Epithelial cell of prostate (primary cell): ENCODE measurements at regions not wholly inside any gene's neighbourhood (a gene's known extent, or its start where the extent isn't known, plus 50 kb on each side); places are given as distances from the start of the nearest gene placed in this dataset.

Source experiments
- DNase-seq: peaks from one replicate; pipeline ENCODE4 v3.0.0-alpha.2; 2011; ENCODE audit warnings: low read depth, low spot score
- H3K27ac ChIP-seq: fragments of 450-650 bp; 2 replicates; pipeline ENCODE4 v1.5.1; 2017; ENCODE audit warnings: mild to moderate bottlenecking

DNA sequence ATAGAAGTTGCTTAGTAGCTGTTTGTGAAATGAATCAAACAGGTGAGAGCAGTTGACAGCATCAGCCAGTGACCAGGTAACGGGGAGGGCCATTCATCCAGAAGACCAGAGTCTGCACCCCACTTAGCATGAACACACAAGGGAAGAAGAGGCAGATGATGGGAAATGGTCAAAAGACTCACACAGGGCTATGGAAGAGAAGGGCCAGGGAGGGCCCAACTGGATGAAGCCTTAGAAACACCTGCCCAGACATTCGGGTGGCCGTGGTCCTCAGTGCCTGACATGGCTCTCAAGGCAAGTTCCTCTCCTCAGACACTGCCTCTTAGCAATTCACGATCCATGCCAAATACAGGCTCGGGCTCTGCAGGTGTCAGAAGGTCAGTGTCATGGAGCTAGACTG lies 354.1 kb downstream of the TCERG1L start:
- DNase-seq = no peak
- no peak overlapping the region for H3K27ac ChIP-seq

GRCh38 chr10:130958003-130958402 lies 353.5 kb downstream of the TCERG1L start:
- H3K27ac ChIP-seq = no peak overlapping the region

GRCh38 chr10:130958981-130959751 lies 352.4 kb downstream of the TCERG1L start:
- H3K27ac ChIP-seq = no peak overlapping the region
- no peak for DNase-seq

More at GRCh38 chr10:130958003-130958402, 353.5 kb downstream of the TCERG1L start:
- no peak for DNase-seq

DNA sequence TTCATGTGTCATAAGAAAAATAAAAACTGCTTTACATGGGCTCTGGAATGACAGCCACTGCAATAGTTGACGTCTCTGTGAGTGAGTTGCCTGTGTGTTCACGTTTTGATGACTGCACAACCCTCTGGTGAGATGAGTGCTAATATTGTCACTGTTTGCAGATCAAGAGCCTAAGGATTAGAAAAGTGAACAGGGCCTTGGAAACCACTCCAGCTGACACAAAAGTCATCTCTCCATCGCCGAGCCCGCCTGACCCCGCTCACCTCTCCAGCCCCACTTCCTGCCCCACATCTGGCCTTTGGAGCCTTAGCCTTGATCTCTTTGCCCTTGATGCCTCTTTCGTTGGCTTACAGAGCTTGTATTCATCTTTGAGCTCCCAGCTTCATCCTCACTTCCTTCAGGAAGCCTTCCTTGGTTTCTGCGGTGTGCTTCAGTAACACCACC lies 351.7 kb downstream of the TCERG1L start:
- H3K27ac ChIP-seq = no peak overlapping the region
- DNase-seq = no peak

DNA sequence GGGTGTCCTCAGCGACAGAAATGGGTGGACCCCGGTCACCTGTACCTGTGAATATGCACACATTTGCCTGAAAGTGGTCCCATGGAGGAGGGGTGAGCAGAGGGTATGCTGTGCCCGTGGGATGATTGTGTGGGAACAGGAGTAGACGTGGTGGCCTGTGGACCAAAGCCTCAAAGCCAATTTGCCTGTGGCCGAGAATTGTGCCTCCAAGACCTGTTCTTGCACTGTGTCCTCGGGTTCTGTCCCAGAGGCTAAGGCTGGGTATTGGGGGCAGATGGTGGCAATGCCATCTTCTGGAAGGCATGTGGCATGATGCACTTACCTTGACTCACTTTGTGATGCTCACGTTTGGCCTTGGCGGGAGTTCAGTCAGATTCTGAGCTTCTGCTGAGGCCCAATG lies 351.0 kb downstream of the TCERG1L start:
- H3K27ac ChIP-seq = no peak overlapping the region
- DNase-seq = no peak

GRCh38 chr10:130961506-130962239 lies 349.8 kb downstream of the TCERG1L start:
- H3K27ac ChIP-seq = no peak overlapping the region
- no peak for DNase-seq

DNA sequence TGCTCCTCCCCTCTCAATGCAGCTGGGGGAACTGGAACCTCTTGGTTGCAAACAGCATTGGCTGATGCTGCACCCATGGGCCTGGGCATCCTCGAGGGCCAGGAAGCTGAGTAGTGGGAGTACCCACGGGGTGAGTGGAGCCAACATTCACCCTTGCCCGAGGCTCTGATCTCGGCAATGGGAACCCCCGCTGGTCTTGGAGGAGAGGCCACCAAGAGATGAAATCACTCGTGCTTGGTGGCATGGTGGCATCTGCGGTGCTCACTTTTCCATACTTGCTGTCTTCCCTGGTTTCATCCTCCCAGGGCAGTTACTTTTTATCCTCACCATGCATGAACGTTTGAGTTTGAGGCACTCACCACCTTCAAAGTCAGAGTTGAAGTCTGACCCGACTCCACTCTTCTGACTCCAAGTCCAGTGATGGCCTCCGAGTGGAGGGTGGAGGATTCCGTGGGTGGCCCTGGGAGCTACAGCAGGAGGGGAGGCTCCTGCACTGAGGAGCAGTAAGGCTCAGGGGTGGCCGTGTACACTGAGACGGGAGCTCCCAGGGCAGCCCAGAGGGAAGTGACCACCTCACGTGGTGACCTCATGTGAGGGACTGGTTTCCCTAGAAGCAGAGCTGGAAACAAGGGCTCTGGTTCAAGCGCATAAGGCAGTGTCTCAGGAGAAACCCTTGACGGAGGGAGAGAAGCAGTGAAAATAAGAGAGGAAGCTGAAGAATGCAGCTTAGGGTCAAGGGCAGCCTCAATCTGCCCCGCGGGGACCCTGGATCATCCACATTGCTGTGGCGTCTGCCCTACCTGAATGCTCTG lies 349.1 kb downstream of the TCERG1L start:
- H3K27ac ChIP-seq = no peak overlapping the region
- DNase-seq = no peak

GRCh38 chr10:130963052-130963393 lies 348.5 kb downstream of the TCERG1L start:
- no peak for DNase-seq
- H3K27ac ChIP-seq = no peak overlapping the region

GRCh38 chr10:130963786-130964522 lies 347.6 kb downstream of the TCERG1L start:
- no peak for DNase-seq
- no peak overlapping the region for H3K27ac ChIP-seq

- no peak for DNase-seq
- no peak overlapping the region for H3K27ac ChIP-seq
Observed at GRCh38 chr10:130964771-130965170, 346.8 kb downstream of the TCERG1L start.

- H3K27ac ChIP-seq = no peak overlapping the region
- no peak for DNase-seq
Observed at GRCh38 chr10:130967161-130967560, 344.4 kb downstream of the TCERG1L start.

DNA sequence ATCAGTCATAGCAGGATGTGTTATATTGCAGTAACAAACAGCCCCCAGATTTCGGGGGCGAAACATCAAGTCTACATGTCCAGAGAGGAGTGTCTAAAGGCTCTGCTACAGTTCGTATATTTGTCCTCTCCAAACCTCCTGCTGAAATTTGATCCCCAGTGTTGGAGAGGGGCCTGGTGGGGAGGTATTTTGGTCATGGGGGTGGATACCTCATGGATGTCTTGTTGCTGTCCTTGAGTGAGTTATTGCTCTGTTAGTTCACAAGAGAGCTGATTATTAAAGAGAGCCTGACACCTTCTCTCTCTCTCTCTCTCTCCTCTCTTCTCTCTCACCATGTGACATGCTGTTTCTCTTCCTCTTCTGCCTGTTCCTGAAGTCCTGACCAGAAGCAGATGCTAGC lies 343.7 kb downstream of the TCERG1L start:
- no peak for DNase-seq
- no peak overlapping the region for H3K27ac ChIP-seq

GRCh38 chr10:130968511-130968910 lies 343.0 kb downstream of the TCERG1L start:
- H3K27ac ChIP-seq = no peak overlapping the region
- no peak for DNase-seq

- DNase-seq = no peak
- no peak overlapping the region for H3K27ac ChIP-seq
Observed at GRCh38 chr10:130968964-130969363, 342.6 kb downstream of the TCERG1L start.

GRCh38 chr10:130969700-130970099 lies 341.8 kb downstream of the TCERG1L start:
- no peak overlapping the region for H3K27ac ChIP-seq
- no peak for DNase-seq

- H3K27ac ChIP-seq = no peak overlapping the region
- DNase-seq = no peak
Observed at GRCh38 chr10:130970341-130971122, 341.0 kb downstream of the TCERG1L start.

- H3K27ac ChIP-seq = no peak overlapping the region
- no peak for DNase-seq
Observed at GRCh38 chr10:130971123-130971435, 340.4 kb downstream of the TCERG1L start.

DNA sequence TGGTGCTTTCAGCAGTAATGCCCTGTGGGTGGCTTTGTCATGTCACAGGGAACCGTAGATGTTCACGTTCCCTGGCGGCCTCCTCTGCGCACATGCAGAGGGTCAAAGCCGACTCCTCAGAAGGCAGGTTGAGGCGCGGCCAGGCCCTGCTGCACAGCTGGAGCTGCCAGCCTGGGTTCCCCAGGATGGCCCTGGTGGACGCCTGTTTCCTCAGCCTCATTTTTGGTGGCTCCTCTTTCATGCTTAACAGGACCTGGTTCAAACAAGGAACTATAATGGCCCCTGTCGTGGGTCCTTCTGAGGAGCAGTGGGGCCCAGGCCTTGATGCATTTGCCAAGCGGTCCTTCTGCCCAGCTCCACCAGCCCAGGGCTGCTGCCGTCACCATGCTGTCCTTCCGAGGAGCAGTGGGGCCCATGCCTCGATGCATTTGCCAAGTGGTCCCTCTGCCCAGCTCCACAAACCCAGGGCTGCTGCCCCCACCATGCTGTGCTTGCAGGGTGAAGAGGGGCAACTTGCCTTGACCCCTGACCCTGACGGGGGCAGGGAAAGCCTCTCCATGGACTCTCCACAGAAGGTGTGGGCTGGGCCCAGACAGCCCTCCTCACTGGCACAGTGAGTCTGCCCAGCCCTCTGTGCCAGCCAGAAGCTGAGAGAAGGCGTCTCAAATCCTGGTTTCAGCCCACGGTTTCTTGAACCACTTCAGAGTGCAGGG lies 338.2 kb downstream of the TCERG1L start:
- no peak for DNase-seq
- no peak overlapping the region for H3K27ac ChIP-seq

- no peak for DNase-seq
- H3K27ac ChIP-seq = no peak overlapping the region
Observed at GRCh38 chr10:130974166-130974565, 337.4 kb downstream of the TCERG1L start.
